ENCODE measurements at regions not wholly inside any gene's neighbourhood (a gene's known extent, or its start where the extent isn't known, plus 50 kb on each side); places are given as distances from the start of the nearest gene placed in this dataset.

- TF ChIP-seq, protein P1, sequence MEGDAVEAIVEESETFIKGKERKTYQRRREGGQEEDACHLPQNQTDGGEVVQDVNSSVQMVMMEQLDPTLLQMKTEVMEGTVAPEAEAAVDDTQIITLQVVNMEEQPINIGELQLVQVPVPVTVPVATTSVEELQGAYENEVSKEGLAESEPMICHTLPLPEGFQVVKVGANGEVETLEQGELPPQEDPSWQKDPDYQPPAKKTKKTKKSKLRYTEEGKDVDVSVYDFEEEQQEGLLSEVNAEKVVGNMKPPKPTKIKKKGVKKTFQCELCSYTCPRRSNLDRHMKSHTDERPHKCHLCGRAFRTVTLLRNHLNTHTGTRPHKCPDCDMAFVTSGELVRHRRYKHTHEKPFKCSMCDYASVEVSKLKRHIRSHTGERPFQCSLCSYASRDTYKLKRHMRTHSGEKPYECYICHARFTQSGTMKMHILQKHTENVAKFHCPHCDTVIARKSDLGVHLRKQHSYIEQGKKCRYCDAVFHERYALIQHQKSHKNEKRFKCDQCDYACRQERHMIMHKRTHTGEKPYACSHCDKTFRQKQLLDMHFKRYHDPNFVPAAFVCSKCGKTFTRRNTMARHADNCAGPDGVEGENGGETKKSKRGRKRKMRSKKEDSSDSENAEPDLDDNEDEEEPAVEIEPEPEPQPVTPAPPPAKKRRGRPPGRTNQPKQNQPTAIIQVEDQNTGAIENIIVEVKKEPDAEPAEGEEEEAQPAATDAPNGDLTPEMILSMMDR (IDR thresholded peaks at IDR 0.05; ENCODE audit: borderline replicate concordance, extremely low read depth, low read length, poor library complexity, severe bottlenecking) = no peak
- TF ChIP-seq EZH2 (IDR thresholded peaks at IDR 0.05; ENCODE audit: borderline replicate concordance, low read depth, low read length, severe bottlenecking) = no peak
Observed at GRCh38 chr20:48558906-48559305, 268.9 kb downstream of the PREX1 start.
